ENCODE measurements at regions not wholly inside any gene's neighbourhood (a gene's known extent, or its start where the extent isn't known, plus 50 kb on each side); places are given as distances from the start of the nearest gene placed in this dataset.
"Not testable (repeated sequence)": the region's sequence is repeated elsewhere in the genome, so short reads cannot be mapped to it uniquely, and the experiment has no call there.

DNA sequence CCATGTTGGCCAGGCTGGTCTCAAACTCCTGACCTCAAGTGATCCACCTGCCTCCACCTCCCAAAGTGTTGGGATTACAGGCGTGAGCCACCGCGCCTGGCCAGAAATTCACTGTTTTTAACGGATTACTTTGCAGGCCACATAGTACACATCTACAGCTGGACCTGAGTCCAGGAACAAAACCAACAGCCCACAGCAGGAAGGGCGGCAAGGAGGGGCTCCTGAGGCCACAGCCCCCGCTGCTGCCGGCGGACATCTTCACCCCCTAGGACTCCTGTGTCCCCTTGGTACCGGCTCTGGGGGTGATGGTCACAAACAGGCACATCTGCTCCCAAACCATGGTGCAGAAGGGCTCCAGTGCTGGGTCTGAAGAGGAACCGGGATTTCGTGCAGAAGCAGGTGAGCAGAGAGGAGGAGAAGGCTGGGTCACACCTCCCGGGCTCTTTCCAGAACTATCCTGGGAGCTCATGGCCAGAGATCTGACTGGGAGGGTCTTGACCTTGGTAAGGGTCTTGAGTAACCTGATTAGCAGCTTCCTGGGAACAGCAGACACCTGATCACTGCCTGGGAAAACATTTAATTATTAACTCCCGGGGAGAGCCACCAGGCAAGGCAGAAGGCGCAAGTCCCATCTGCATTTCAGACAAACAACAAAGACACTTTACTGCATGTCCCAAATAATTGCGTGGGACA is 99.9 kb downstream of the SHANK2 start:
- not testable (repeated sequence) for DNase-seq

DNA sequence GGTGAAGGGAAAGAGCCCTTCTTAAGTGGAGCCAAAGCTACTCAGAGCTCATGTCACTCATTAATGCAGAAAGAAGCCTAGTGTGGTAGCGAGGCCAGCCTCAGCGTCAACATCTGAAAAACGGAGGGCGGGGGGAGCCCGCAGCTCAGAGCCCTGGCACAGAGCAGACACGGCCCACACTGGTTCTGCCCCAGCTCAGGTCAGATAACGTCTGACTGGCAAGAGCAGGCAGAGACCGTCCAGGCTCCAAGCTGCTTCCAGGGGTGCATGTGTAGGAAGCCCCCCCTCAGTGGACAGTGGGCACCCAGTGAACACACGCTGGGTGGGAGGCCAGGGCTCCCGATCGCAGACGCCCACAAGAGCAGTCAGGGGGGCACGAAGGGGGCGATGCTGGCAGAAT is 100.8 kb downstream of the SHANK2 start:
- no peak for DNase-seq

DNA sequence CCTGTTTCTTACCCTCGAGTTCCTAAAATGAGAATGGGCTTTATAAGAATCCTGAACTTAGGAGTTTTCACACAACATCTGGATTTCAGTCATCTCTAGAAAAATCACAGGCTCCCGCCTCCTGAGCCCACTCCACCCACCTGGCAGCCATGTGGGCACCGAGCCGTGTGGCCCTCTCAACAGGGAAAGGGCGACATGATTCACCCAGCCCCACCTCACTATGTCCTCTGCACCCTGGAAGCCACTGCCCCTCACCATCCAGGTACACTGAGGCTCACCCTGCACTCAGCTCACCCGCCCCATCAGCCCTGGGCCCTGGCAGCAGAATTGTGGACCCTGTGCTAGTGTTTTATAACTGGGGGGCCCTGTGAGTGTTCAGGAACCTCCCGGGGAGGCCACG is 101.5 kb downstream of the SHANK2 start:
- no peak for DNase-seq

DNA sequence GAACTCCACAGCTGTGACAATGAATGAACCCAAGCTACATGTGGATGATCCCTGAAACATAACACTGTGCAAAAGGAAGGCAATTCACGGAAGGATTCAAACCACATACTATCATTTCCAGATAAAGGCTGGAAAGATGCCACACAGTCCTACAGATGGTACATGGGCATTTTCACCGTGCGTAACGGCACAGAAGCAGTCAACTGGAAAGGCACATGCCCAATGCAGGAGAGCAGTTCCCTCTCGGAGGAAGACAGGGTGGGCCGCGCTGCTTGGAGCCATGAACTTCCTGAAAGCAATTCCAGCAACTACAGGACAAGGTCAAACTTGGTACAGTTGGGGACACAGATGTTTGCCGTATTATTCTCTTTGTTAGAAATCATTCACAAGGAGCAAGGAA is 103.7 kb downstream of the SHANK2 start:
- no peak for DNase-seq

DNA sequence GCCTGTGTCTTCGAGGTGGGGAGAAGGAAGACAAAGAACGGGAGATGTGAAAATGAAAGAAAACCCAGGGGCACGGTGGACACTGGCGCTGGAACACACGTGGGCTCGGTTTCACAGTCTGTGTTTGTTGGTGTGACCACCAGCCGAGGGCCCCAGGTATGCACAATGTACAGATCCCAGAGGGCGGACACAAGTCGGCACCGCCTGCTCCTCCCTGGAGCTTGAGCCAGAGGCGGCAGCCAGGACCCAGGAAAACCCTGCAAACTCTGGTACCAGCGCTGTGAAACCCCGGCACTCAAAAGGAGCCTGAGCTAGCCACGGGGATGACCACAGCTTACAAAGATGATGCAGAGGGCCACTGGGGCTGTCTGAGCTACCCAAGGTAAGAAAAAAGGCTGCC is 105.0 kb downstream of the SHANK2 start:
- no peak for DNase-seq

DNA sequence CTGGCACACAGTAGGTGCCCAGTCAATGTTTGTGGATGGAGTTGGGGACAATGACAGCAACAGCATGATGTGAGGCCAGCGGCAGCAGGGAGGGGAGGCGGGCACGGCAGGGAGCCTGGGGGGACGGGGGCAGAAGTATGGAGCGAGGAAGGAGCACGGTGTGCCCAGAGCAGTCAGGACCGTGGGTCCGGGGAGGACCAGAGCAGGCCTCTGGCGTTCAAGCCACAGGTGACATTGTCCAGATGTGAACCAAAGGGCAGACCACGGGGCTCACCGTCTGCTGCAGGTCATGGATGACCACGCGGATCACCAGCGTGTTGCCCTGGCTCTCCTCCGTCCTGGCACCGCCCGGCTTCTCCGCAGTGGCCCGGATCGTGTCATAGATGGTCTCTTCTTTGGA is 105.5 kb downstream of the SHANK2 start:
- no peak for DNase-seq

DNA sequence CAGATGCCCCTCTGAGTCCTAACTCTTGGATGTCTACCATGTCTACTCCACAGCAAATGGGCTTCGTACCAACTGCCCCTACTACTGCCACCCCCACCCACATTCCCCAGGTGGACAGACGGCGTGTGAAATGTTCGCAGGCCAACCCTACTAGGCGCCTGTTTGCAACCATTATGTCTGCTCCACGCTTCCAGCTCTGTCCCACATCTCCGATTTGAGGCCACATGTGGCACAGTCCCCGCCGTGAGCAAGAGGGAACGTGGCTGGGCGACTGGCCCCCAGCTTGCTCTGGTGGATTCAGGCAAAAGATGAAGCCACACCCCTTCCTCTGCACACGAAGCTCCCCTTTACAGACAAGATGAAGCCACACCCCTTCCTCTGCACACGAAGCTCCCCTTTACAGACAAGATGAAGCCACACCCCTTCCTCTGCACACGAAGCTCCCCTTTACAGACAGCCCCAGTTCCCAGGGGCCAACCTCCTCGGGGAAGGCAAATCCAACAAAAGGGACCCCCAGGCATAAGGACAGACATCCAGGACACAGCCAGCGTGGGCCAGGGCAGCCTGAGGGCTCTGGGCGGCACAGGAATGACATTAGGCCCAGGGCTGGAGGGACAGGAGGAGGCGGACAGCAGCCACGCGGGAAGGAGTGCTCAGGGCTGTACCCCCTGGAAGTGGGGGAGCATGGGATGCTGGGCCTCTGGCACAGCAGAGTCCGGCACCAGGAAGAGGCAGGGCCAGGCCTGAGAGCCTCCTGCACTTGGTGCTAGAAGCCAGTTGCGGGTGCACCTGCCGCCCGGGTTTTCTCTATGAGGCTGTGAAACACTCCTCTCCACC is 106.2 kb downstream of the SHANK2 start:
- no peak for DNase-seq

DNA sequence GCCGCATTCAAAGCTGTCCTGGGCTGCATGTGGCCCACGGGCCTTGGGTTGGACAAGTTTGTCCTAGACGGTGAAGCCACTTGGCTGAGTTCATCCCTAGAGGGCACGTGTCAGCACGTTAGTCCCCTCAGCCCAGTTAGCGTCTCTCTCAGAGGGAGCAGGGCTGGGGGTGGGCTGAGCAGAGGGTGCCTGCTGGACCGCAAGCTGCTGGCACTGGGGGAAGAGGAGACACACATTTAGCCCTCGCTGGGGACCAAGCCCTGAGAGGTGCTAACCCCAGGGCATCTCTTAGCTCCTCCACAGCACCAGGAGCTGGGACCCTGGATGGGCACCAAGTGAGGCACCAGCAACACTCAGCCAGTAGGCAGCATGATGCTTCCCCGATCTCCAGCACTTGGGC is 107.0 kb downstream of the SHANK2 start:
- DNase-seq = no peak

DNA sequence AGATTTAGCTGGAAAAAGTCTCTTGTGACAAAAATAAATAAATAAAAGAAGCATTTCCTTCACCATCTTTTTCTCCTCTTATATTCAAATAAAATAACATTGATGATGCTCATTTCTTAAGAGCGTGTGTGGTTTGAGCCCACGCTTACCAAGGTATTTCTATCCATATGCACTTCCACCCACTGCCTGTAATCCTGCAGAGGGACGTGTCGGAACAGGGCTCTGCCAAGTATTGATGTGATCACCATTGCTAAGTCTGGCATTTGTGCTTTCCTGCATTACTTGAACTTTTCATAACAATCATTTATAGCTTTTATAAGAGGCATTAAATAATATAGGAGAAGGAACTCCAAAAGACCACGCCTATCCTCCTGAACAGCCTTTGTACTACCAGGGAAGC is 107.6 kb downstream of the SHANK2 start:
- no peak for DNase-seq

DNA sequence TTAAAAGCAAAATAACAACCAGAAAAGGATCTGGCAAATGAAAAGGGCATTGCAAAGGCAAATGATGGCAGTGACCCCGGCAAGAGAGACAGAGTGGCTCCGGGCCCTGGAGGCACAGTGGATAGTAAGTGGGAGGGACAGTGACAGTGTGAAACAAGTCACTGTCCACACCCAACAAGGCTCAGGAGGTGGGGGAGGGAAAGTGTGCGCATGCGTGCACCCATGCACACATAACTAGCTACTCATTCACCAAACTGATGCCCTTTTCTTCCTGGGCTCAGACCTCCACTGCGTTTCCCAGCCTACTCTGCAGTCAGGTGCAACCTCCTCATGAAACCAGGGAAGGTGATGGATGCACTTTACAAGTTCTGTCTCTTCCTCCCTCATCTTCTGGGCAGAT is 108.4 kb downstream of the SHANK2 start:
- no peak for DNase-seq

DNA sequence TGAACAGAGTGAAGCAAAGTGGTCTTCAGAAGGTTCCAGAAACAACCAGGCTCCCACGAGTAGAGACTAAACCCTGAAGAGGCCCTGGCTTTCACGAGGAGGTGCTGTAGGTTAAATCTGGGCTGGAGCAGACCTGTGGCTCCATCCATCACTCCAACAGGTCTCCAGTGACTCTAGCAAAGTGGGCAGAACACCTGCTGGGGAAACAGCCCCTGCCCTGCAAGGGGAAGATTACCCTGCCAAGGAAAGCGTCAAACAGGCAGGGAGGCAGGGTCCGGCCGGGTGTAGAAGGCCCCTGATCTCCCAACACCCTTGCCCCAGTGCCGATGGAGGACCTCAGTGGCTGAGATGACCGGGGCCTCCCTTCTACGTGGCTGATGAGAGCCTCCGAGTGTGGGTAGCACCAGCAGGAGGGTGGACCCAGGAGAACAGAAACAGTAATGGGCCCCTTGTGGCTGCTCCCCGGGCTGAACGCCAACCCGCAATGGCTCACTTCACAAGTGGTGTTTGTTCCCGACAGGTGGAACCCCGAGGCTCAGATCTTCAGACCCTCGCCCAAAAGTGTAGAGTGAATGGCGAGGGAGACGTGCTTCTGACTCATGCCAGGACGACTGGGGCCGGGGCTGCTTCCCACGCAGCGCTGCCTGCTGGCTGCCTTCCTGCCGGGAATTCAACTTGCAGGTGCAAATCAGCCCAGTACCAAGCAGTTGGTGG is 112.0 kb downstream of the SHANK2 start:
- peak in 8 of 14 donors; percentile 2 to 80 (median 42) for DNase-seq

DNA sequence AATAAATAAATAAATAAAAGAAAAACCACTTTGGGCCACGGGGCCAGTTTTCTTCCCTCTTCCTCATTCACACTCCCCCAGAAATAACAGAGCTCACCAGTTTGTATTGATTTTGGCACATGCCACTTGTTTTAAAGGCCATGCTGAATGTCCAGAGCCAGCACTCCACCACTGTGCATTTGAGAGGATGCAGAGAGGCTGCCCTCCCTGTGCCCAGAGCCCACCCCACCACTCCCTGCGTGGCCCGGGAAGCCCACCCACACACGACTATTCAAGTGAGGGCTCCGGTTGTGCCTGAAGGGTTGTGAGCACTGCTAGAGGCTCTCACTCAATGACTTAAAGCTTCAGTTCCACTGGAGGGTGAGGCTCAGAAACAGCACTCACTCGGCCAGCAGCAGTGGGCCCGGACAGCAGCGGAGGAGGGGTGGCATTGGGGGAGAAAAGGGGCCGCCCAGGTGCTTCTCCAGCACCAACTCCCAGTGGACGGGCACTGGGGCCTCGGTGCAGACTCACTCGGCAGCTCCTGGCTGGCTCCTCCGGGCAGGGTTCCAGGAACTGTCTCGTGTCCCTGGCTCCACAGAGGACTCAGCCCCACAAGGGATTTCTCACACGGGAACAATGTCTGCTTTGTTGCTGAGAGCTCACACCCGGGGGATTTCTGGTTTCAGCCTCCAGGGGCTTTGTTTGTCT is 112.7 kb downstream of the SHANK2 start:
- peak in 13 of 14 donors; percentile 15 to 91 (median 86) for DNase-seq

DNA sequence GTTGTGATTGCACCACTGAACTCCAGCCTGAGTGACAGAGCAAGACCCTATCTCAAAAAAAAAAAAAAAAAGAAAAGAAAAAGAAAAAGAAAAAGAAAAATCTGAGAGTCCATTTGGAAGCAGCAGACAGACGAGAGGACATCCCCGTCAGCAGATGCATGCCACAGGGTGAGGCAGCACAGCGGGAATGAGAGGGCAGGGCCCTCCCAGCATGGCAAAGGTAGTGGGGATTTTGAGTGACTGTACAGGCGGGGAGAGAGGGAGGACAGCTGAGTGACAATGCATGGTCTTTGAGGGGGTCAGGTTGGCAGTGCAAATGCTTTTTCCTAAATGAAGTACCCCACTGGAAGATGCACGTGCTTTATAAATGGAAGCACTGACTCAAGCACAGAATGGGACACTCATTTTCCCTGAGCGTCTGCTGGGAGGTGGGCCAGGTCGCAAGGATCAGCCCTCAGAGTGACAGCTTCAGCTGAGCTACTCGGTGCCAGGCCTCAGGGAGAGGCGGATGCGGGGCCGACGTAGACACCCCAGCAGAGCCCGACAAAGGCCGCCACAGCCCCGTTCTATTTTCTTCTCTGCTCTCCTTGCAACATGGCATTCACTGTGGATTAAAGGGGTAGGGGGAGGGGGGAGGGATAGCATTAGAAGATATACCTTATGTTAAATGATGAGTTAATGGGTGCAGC is 113.5 kb downstream of the SHANK2 start:
- peak in 5 of 14 donors; percentile 6 to 30 (median 18) for DNase-seq

DNA sequence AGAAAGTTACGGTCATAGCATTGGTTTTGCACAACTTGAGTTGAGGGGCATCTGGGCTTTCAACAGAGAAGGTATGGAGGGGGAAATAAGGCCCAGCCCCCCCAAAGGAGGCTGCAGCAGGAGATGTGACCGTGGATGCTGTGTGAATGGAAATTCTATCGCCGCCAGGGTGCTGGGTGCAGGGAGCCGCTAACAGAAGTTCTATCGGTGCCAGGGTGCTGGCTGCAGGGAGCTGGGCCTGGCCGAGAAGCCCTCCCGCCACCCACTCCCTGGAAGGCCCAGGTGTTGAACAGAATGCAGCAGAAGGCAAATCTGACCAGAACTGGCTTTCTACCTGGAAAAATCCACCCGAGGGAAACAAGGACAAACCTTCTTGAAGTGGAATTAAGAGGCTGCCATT is 115.0 kb downstream of the SHANK2 start:
- no peak for DNase-seq

DNA sequence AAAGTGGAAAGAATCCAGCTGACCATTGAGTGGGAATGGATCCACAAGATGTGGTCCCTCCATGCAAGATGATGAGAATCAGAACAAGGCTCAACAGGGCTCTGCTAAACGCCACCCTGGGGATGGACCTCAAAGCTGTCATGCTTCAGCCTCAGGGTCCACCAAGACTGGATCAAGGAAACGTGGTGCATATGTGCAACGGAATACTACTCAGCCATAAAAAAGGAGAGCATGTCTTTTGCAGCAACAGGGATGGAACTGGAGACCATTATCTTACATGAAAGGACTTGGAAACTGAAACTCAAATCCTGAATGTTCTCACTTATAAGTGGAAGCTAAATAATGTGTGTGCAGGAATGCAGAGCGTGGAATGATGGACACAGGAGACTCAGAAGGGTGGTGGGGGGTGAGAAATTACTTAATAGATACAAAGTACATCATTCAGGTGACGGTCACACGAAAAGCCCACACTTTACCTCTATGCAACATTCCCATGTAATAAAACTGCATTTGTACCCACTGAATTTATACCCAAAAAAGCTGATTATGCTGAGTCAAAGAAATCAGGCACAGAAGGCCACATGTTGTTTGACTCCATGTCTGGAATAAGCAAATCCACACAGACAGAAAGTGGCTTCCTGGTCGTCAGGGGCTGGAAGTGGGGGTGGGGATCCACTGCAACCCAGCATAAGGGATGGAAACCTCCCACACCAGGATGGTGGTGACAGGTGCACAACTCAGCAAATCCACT is 116.1 kb downstream of the SHANK2 start:
- DNase-seq = no peak

DNA sequence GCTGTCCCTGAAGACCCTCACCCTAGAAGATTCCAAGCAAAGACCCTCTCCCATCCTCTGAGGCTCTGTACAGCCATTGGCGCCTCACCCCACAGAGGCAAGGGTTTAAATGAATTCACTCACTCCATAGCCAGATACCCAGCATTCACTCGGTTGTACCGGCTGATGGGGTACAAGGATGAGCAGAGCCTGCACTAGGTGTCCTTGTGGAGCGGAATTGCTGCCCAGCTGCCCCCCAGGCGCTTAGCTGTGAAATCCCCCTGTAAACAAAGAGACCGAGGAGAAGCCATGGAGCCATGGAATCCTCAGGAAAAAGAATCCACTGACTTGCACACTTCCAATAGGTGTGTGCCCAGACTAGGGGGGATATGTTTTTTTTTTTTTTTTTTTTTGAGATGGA is 117.3 kb downstream of the SHANK2 start:
- no peak for DNase-seq

DNA sequence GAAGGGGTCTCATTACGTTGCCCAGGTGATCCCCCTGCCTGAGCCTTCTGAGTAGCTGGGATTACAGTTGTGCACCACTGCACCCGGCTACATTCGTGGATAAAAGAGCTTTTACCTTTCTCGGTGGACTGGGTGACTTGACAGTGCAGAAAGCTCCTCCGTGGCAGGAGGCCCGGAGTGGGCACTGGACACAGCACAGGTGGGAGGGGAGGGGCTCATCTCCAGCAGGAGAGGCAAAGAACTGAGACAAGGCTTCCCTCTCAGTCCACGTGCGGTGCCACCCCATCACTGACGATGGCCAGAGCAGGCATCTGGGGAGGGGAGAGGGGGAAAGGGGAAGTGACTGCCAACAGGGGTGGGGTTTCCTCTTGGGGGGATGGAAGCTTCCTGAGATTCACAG is 118.4 kb downstream of the SHANK2 start:
- DNase-seq = no peak

DNA sequence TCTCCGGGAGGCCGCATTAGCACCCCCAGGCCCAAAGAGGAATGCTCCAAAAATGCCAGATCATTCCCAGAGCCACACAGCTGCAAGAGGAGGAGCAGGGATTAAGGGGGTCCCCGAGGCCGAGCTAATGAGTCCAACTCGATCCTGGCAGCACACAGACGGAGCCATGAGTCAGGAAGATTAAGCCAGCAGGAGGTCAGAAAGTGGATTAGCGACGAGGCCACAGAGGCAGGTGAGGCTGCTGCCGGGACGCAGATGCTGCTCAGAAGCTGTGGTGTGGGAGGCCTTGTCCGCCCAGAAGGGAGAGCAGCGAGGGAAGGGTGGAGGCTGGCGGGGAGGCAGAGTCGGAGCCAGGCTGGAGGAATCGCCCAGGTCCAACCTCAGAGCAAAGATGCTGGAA is 120.5 kb downstream of the SHANK2 start:
- no peak for DNase-seq

DNA sequence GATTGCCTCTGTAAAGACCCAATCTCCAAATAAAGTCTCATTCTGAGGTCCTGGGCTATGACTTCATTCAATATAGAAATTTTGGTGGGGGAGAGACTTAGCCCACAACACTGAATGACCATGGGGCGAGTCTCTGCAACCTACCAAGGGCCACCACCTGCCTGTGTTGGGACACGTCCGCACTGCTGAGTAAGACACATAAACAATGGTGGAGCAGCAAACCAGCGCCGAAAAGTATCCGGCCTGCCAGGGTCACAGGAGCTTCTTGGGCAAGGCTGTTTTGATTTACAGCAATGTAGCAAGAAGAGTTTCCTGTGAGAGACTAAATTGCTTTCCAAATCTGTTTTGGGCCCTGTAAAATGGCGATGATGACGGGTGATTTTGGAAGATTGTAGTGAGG is 122.3 kb downstream of the SHANK2 start:
- DNase-seq = no peak

DNA sequence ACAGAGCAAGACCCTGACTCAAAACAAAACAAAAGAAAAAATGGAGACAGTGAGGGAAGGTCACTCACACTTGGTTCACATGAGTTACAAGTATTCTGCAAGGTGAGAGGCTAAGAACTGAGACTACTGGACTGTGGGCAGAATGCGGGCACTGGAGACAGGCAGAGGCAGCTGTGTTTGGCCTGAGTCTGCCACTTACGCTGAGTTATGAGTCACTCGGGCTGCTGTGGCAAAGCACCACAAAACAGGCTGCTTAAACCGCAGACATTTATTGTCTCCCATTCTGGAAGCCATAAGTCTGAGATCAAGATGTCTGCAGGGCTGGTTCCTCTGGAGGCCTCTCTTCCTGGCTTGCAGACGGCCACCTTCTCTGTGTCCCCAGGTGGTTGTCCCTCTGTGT is 122.8 kb downstream of the SHANK2 start:
- DNase-seq = no peak

DNA sequence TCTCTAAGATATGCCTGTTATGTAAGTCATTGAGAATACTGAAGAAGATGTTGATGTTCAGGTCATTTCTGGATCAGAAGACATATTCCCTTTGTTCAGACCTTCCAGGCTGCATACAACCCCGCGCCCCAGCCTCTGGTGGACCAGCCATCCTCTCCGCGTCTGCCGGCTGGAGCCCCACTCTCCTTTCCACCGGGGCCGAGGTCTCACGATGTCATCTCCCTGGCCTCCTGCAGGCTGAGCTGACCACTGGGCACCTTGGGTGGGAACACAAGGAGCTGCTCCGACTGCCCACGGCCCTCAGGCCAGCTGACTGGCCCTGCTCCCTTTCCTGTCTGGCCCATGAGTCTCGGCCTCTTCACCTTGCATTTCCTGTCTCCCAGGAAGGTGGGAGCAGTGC is 124.6 kb downstream of the SHANK2 start:
- no peak for DNase-seq
